HUES64 (cell line): ENCODE measurements at regions not wholly inside any gene's neighbourhood (a gene's known extent, or its start where the extent isn't known, plus 50 kb on each side); places are given as distances from the start of the nearest gene placed in this dataset.

Source experiments
- H3K27ac ChIP-seq: 2 replicates; pipeline ENCODE4 v1.7.0; 2013; ENCODE audit warnings: low read depth, low read length, inconsistent platforms
- H3K27me3 ChIP-seq: 2 replicates; pipeline ENCODE4 v1.6.1; 2013; ENCODE audit warnings: mild to moderate bottlenecking, low read length; ENCODE audit not compliant: insufficient read depth
- H3K36me3 ChIP-seq: 2 replicates; pipeline ENCODE4 v1.6.1; 2013; ENCODE audit warnings: mild to moderate bottlenecking, low read length; ENCODE audit not compliant: insufficient read depth
- H3K4me1 ChIP-seq: 2 replicates; pipeline ENCODE4 v1.6.1; 2013; ENCODE audit warnings: mild to moderate bottlenecking, low read length, moderate library complexity; ENCODE audit not compliant: insufficient read depth
- H3K4me3 ChIP-seq: 2 replicates; pipeline ENCODE4 v1.5.1; 2013; ENCODE audit warnings: mild to moderate bottlenecking, low read length, moderate library complexity
- H3K9ac ChIP-seq: 2 replicates; pipeline ENCODE4 v1.6.1; 2013; ENCODE audit warnings: mild to moderate bottlenecking, low read depth, low read length
- H3K9me3 ChIP-seq: 2 replicates; pipeline ENCODE4 v1.6.1; 2013; ENCODE audit warnings: low read depth, low read length; ENCODE audit not compliant: insufficient read depth
- WGBS: fragments of 150-250, 120-280 bp; methylation state at CpG from one replicate; pipeline ENCODE4 v1.1.7; 2013; ENCODE audit warnings: missing lambda C conversion rate; 5-methylcytosine and 5-hydroxymethylcytosine counted together

DNA sequence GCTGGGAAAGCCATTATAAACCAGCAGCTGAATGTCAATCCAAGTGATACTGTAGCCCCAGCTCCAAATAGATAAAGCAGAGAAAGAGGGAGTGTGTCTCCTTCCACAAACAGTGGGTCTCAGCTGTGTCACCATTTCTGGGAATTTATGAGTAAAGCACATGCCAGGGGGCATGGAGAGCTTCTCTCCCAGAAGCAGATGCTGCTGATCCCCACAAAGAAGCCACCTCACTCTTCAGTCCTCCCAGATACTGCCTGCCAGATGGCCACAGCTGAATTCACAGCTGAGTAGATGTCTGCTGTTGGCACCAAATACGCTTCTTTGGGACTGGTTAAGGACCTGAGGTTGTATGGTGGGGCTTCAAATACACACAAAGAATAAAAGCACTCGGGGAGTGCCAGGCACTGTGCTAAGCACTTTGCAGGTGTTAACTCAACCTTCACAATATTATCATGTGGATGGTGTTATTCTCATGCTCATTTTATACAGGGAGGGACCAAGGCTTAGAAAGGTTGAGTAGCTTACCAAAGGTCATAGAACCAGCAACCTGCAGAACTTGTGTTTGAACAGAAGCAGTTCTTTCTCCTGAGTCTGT, 298.3 kb downstream of the CDH11 start:
- 57% methylated on average over 1 of the region's 2 CpGs for WGBS
- H3K4me1 ChIP-seq = no peaks in the 10 kb centered on the region
- H3K9ac ChIP-seq = no peak overlapping the region
- H3K27me3 ChIP-seq = peaks cover 30% of the 10 kb centered on the region; the same call in 1 of the 2 replicates
- no peaks in the 10 kb centered on the region for H3K36me3 ChIP-seq
- no peak overlapping the region for H3K4me3 ChIP-seq
- no peaks in the 10 kb centered on the region for H3K9me3 ChIP-seq
- no peak overlapping the region for H3K27ac ChIP-seq

DNA sequence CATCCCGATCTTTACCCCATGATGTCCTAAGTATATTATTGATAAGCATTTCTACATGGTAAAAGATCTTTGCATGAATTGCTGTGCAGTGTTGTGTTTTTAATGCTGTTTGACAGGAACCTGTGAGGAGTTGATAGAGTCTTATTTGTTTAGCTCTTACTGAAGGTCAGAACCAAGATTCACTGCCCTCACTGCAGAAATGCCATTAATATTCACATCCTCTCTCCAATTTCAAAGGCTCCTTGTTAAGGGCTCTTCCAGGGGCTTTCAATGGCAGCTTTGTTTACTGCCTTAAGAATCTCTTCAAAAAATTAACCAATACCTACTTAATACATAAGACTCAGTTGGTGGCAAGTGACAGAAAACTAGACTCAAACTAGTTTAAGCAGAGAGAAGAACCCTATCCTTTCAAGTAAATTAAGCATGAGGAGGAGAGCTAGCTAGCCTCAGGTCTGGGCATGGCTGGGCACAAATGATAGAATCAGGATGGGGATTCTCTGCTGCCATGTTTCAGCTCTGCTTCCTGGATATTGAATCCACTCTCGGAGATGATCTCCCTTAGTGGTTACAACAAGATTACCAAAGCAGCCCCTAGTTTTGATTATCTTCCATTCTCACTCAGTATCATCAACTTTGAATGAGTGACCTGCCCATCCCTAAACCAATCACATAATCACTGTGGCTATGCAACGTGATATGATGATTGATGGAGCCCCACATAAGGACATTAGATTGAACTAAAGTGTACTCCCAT, 311.8 kb downstream of the CDH11 start:
- H3K9ac ChIP-seq = no peak overlapping the region
- no peaks in the 10 kb centered on the region for H3K9me3 ChIP-seq
- WGBS = 97% methylated on average over 2 of the region's 3 CpGs
- no peak overlapping the region for H3K4me3 ChIP-seq
- H3K4me1 ChIP-seq = no peaks in the 10 kb centered on the region
- no peaks in the 10 kb centered on the region for H3K36me3 ChIP-seq
- H3K27ac ChIP-seq = no peak overlapping the region
- H3K27me3 ChIP-seq = no peaks in the 10 kb centered on the region

DNA sequence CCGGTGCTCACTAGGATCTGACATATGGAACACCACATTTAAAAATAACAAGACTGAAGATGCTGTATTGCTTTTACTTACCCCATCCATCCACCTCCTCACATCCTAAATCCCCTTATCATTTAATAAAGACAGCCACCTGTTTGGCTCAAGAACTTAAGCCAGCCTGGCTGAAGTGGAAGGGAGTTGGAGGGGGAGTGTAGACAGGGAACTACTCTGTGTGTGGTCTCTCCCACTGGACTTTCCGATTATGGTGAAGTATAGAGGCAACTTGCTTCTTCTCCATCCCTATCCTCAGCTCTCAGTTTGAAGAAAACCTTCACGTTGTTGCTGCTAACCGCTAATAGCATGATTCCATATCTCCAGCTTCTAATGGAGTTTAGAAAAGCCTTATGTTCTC, 313.4 kb downstream of the CDH11 start:
- H3K27me3 ChIP-seq = no peaks in the 10 kb centered on the region
- no peak overlapping the region for H3K27ac ChIP-seq
- no peak overlapping the region for H3K4me3 ChIP-seq
- H3K9ac ChIP-seq = no peak overlapping the region
- WGBS = 100% methylated on average over 2 of the region's 4 CpGs
- no peaks in the 10 kb centered on the region for H3K4me1 ChIP-seq
- no peaks in the 10 kb centered on the region for H3K36me3 ChIP-seq
- H3K9me3 ChIP-seq = no peaks in the 10 kb centered on the region

DNA sequence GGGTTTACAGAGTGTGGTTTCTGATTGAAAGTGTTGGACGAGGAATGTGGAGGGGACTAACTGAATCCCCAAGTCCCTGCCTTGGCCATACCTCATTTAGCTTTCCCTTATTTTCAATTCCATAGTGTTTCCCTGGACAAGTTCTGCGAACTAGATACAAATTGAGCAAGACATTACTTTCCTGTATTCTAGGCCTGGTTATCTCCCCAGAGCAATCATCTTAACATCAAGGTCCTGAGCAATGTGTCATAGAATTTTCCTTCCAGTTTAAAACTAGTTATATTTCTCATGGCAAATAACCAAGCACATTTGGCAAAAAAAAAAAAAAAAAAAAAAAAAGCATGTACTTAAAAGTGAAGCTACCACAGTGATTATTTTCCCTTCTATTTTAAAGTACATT, 330.1 kb downstream of the CDH11 start:
- Histone ChIP-seq H3K4me1 (no peaks in the 10 kb centered on the region), H3K9ac (no peak overlapping the region), H3K27ac (no peak overlapping the region), H3K9me3 (no peaks in the 10 kb centered on the region), H3K36me3 (no peaks in the 10 kb centered on the region), H3K4me3 (no peak overlapping the region), H3K27me3 (no peaks in the 10 kb centered on the region)
- 90% methylated on average over 2 of the region's 2 CpGs for WGBS

DNA sequence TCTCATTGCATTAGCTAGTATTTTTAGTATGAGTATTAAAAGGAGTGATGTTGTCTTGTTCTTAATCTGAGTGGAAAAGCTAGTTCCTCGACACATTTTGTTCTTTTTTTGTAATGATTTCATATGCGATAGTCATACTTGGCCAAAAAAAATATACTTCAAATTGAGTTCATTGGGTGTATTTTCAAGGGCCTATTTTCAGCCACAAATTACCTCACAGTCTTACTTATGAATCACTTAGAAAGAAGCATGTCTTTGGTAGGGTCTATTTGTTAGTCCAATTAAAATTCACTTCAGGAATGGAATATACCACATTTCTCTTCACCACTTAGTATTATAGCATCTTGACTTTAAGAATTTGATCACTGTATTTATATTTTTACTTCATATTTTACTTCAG, 337.2 kb downstream of the CDH11 start:
- H3K9me3 ChIP-seq = no peaks in the 10 kb centered on the region
- H3K36me3 ChIP-seq = no peaks in the 10 kb centered on the region
- no peak overlapping the region for H3K27ac ChIP-seq
- H3K4me1 ChIP-seq = no peaks in the 10 kb centered on the region
- H3K27me3 ChIP-seq = no peaks in the 10 kb centered on the region
- no peak overlapping the region for H3K9ac ChIP-seq
- H3K4me3 ChIP-seq = no peak overlapping the region
- 97% methylated on average over 2 of the region's 2 CpGs for WGBS

DNA sequence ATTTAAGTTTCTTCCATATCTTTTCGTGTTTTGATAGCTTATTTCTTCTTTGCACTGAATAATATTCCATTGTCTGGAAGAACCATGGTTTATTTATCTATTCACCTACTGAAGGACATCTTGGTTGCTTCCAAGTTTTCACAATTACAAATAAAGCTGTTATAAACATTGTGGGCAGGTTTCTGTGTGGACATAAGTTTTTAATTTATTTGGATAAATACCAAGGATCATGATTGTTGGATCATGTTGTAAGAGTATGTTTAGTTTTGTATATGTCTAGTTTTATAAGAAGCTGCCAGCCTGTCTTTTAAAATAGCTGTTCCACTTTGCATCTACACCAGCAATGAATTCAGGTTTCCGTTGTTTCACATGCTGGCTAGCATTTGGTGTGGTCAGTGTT, 339.4 kb downstream of the CDH11 start:
- no peaks in the 10 kb centered on the region for H3K4me1 ChIP-seq
- H3K27me3 ChIP-seq = no peaks in the 10 kb centered on the region
- no peak overlapping the region for H3K4me3 ChIP-seq
- no peaks in the 10 kb centered on the region for H3K36me3 ChIP-seq
- WGBS = 100% methylated on average over 1 of the region's 2 CpGs
- no peaks in the 10 kb centered on the region for H3K9me3 ChIP-seq
- H3K27ac ChIP-seq = no peak overlapping the region
- H3K9ac ChIP-seq = no peak overlapping the region

DNA sequence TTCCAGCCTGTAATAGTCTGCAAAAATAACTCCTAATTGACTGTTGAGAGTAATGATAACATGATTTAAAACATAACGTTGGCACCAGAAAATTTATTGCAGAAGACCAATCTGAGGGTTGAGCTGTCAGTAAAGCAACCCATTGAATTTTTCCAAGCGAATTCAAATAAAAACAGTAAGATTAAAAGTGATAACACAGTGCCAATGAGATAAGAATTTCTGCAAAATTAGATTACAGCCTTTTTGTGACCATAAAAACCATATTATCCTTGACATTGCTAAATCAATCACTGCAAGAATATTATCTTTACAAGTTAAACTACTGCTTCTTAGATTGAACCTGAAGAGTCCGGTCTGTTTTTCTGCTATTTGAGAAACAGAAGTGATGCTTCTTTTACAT, 341.4 kb downstream of the CDH11 start:
- 97% methylated on average over 2 of the region's 3 CpGs for WGBS
- no peak overlapping the region for H3K9ac ChIP-seq
- no peak overlapping the region for H3K4me3 ChIP-seq
- H3K27me3 ChIP-seq = no peaks in the 10 kb centered on the region
- H3K36me3 ChIP-seq = no peaks in the 10 kb centered on the region
- no peaks in the 10 kb centered on the region for H3K9me3 ChIP-seq
- no peaks in the 10 kb centered on the region for H3K4me1 ChIP-seq
- H3K27ac ChIP-seq = no peak overlapping the region

DNA sequence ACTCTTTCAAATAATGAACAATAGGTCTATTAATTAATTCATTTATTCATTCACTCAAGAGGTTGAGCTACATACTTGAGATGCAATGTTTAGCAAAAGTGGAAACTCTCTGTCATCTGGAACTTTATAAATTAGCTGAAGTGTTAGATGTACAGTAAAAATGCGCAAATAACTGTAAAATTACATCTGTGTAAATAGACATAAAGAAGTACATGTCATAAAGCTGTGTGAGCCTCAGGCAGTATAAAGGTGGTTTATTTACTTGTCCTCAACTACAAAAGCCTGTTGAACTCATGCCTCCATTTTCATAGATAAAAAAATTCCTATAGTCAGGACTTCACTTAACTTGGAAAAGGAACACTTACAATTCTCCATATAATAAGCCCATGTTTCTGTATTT, 343.1 kb downstream of the CDH11 start:
- no peaks in the 10 kb centered on the region for H3K36me3 ChIP-seq
- H3K4me1 ChIP-seq = no peaks in the 10 kb centered on the region
- 89% methylated on average over 1 of the region's 1 CpG for WGBS
- H3K9ac ChIP-seq = no peak overlapping the region
- no peaks in the 10 kb centered on the region for H3K27me3 ChIP-seq
- no peaks in the 10 kb centered on the region for H3K9me3 ChIP-seq
- H3K27ac ChIP-seq = no peak overlapping the region
- no peak overlapping the region for H3K4me3 ChIP-seq

DNA sequence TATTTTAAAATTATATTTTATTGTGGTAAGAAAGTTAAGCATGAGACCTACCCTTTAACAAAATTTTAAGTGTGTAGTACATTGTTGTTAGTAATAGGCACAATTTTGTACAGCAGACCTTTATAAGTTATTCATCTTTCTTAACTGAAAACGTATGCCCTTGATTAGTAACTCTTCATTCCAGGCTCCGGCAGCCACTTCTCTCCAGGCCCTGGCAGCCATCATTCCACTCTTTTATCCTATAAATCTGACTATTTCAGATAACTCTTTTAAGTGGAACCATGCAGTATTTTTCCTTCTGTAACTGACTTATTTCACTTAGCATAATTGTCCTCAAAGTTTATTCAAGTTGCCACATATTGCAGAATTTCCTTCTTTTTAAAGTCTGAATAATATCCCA, 348.2 kb downstream of the CDH11 start:
- 95% methylated on average over 2 of the region's 2 CpGs for WGBS
- Histone ChIP-seq H3K9me3 (no peaks in the 10 kb centered on the region), H3K9ac (no peak overlapping the region), H3K27me3 (no peaks in the 10 kb centered on the region), H3K4me1 (no peaks in the 10 kb centered on the region), H3K4me3 (no peak overlapping the region), H3K36me3 (no peaks in the 10 kb centered on the region), H3K27ac (no peak overlapping the region)

DNA sequence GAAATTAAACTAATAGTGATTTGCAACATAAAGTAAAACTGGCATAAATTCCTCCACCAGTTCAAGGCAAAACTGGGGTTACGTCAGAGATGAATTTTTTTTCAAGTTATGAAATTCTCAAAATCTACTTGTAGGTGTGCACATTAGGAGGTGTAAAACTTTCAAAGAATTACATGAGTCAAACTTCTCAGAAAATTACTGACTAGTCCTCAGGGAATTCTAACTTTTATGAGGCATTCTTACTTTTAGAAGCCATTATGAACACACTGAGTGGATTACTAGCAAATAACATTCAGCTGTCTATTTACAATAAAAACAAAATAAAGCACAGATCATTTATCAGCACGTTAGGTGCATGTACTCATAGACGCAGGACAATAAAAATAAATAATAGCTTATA, 348.7 kb downstream of the CDH11 start:
- Histone ChIP-seq H3K27ac (no peak overlapping the region), H3K4me1 (no peaks in the 10 kb centered on the region), H3K36me3 (no peaks in the 10 kb centered on the region), H3K9ac (no peak overlapping the region), H3K4me3 (no peak overlapping the region), H3K9me3 (no peaks in the 10 kb centered on the region), H3K27me3 (no peaks in the 10 kb centered on the region)
- 96% methylated on average over 3 of the region's 3 CpGs for WGBS

DNA sequence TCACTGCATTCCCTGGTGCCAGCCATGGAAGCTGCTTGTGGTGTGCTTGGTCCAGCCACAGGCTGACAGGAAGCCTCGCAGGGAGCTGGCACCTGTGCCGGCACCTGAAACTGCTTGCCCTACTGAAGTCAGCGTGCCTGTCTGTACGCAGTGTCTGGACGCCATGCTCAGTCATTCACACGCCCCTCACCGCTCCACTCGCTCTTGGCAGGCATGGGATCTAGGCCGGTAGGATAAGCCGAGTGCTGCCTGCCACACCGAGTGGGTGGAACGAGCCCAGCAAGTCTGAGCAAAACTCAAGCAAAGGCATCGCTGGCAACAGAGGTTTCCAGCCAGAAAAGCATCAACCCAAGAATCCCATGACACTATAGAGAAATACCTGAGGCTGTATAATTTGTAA, 350.6 kb downstream of the CDH11 start:
- WGBS = 97% methylated on average over 13 of the region's 13 CpGs
- Histone ChIP-seq H3K27me3 (no peaks in the 10 kb centered on the region), H3K9ac (no peak overlapping the region), H3K9me3 (no peaks in the 10 kb centered on the region), H3K4me1 (no peaks in the 10 kb centered on the region), H3K27ac (no peak overlapping the region), H3K36me3 (no peaks in the 10 kb centered on the region), H3K4me3 (no peak overlapping the region)

DNA sequence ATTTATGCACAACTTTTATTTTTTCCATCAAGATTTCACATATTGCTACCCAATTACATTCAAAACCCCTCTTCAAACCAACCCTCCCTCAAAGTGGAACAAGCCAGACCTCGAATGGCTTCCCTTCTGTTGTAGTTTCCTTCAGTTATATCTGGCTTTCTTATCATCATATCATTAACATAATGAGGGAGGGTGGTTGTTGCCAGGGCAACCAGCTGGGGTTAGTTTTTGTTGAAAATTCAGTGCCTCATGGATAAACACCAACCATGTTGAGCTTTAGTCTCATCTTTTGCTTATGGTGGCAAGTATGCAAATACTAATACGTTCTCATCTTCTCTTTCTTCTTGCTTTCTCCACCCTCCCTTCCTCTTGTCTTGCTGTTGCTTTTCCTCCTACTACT, 359.7 kb downstream of the CDH11 start:
- Histone ChIP-seq H3K4me3 (no peak overlapping the region), H3K27me3 (no peaks in the 10 kb centered on the region), H3K36me3 (no peaks in the 10 kb centered on the region), H3K9me3 (no peaks in the 10 kb centered on the region), H3K27ac (no peak overlapping the region), H3K4me1 (no peaks in the 10 kb centered on the region), H3K9ac (no peak overlapping the region)
- 73% methylated on average over 2 of the region's 2 CpGs for WGBS
